CD14-positive monocyte (primary cell): ENCODE measurements at regions not wholly inside any gene's neighbourhood (a gene's known extent, or its start where the extent isn't known, plus 50 kb on each side); places are given as distances from the start of the nearest gene placed in this dataset.

ENCODE experiments used
- DNase-seq, 3 donors: peaks; one replicate each; pipeline ENCODE4 v3.0.0-alpha.2; 2011 to 2022
- H2AFZ ChIP-seq: 2 replicates; pipeline ENCODE4 v1.6.0; 2012; ENCODE audit warnings: mild to moderate bottlenecking, low read depth, low read length, inconsistent platforms; ENCODE audit not compliant: insufficient read depth, poor library complexity, severe bottlenecking
- H3K27ac ChIP-seq, 2 donors: 1 replicate in 1 of 2; 2 replicates in 1 of 2; pipeline ENCODE4 v1.5.1; 2012 to 2013; ENCODE audit warnings: low read length in 2 of 2, control low read depth in 1 of 2, inconsistent platforms in 1 of 2, low read depth in 1 of 2, mild to moderate bottlenecking in 1 of 2
- H3K27me3 ChIP-seq, 2 donors: one replicate each; pipeline versions ENCODE4 v1.6.0 to v1.6.1; 2011 to 2013; ENCODE audit warnings: low read length in 2 of 2; ENCODE audit not compliant: control insufficient read depth in 2 of 2, insufficient read depth in 2 of 2
- H3K36me3 ChIP-seq, 2 donors: replicated peaks in 1 of 2; 1 replicate in 1 of 2; 2 replicates in 1 of 2; pipeline versions ENCODE4 v1.5.1 to v1.6.1; 2012 to 2013; ENCODE audit warnings: low read length in 2 of 2, control low read depth in 1 of 2, inconsistent platforms in 1 of 2, mild to moderate bottlenecking in 1 of 2; ENCODE audit not compliant: insufficient read depth in 2 of 2, control insufficient read depth in 1 of 2
- H3K4me1 ChIP-seq, 2 donors: 1 replicate in 1 of 2; 2 replicates in 1 of 2; pipeline versions ENCODE4 v1.5.1 to v1.6.1; 2012 to 2013; ENCODE audit warnings: low read length in 2 of 2, control low read depth in 1 of 2, inconsistent platforms in 1 of 2, mild to moderate bottlenecking in 1 of 2, moderate library complexity in 1 of 2; ENCODE audit not compliant: insufficient read depth in 2 of 2, control insufficient read depth in 1 of 2
- H3K4me2 ChIP-seq: replicated peaks from 2 replicates; pipeline ENCODE3; 2012; ENCODE audit warnings: low read length, moderate library complexity, mild to moderate bottlenecking; ENCODE audit not compliant: poor library complexity, severe bottlenecking; ENCODE audit errors: extremely low read depth
- H3K4me3 ChIP-seq, 3 experiments: fragments of 200-600 bp in 1 of 3; sonication (generic) in 1 of 3; replicated peaks in 1 of 3; 1 replicate in 2 of 3; 2 replicates in 1 of 3; pipeline ENCODE4 v1.5.1; 2011 to 2013; ENCODE audit warnings: low read length in 3 of 3, mild to moderate bottlenecking in 3 of 3, control low read depth in 2 of 3, low read depth in 2 of 3, inconsistent platforms in 1 of 3, moderate library complexity in 1 of 3
- H3K79me2 ChIP-seq: 2 replicates; pipeline ENCODE4 v1.6.0; 2012; ENCODE audit warnings: mild to moderate bottlenecking, control low read depth, inconsistent platforms, low read length, moderate library complexity; ENCODE audit not compliant: insufficient read depth
- H3K9ac ChIP-seq: 2 replicates; pipeline ENCODE4 v1.6.0; 2017; ENCODE audit warnings: low read length, mild to moderate bottlenecking; ENCODE audit not compliant: insufficient read depth, poor library complexity, severe bottlenecking
- H3K9me3 ChIP-seq, 2 donors: replicated peaks in 1 of 2; 1 replicate in 1 of 2; 2 replicates in 1 of 2; pipeline versions ENCODE4 v1.5.1 to v1.6.1; 2012 to 2013; ENCODE audit warnings: low read length in 2 of 2, control low read depth in 1 of 2; ENCODE audit not compliant: control insufficient read depth in 1 of 2, insufficient read depth in 1 of 2
- H4K20me1 ChIP-seq: 2 replicates; pipeline ENCODE4 v1.6.0; 2012; ENCODE audit warnings: mild to moderate bottlenecking, low read length, control low read depth, moderate library complexity; ENCODE audit not compliant: insufficient read depth
- H3K27ac Mint-ChIP-seq, 7 donors: one replicate each; pipeline ENCODE4 v1.8.0; 2020; ENCODE audit warnings: mild to moderate bottlenecking in 7 of 7, mixed read lengths in 7 of 7, moderate library complexity in 6 of 7, inconsistent platforms in 2 of 7
- H3K27me3 Mint-ChIP-seq, 3 donors: one replicate each; pipeline ENCODE4 v1.8.0; 2021 to 2022; ENCODE audit warnings: low read depth in 3 of 3, mild to moderate bottlenecking in 3 of 3, mixed read lengths in 3 of 3, moderate library complexity in 3 of 3, inconsistent platforms in 1 of 3
- H3K36me3 Mint-ChIP-seq, 2 donors: one replicate each; pipeline ENCODE4 v1.8.0; 2020; ENCODE audit warnings: mixed read lengths in 2 of 2, inconsistent platforms in 1 of 2, mild to moderate bottlenecking in 1 of 2
- H3K4me1 Mint-ChIP-seq: one replicate; pipeline ENCODE4 v1.8.0; 2020; ENCODE audit warnings: mild to moderate bottlenecking, mixed read lengths
- H3K4me3 Mint-ChIP-seq, 2 donors: one replicate each; pipeline ENCODE4 v1.8.0; 2020; ENCODE audit warnings: mild to moderate bottlenecking in 2 of 2, mixed read lengths in 2 of 2, moderate library complexity in 1 of 2
- H3K9me3 Mint-ChIP-seq, 7 donors: one replicate each; pipeline ENCODE4 v1.8.0; 2020 to 2022; ENCODE audit warnings: mixed read lengths in 7 of 7, mild to moderate bottlenecking in 6 of 7, moderate library complexity in 6 of 7, inconsistent platforms in 2 of 7
- CTCF ChIP-seq: fragments of 200-600 bp; IDR thresholded peaks from one replicate; pipeline ENCODE4 v1.8.0; 2022; ENCODE audit warnings: antibody characterized with exemption, mild to moderate bottlenecking
- WGBS: methylation state at CpG from one replicate; pipeline ENCODE4 v1.1.5; 2013; ENCODE audit warnings: missing lambda C conversion rate; ENCODE audit not compliant: insufficient coverage; 5-methylcytosine and 5-hydroxymethylcytosine counted together
- intact Hi-C, 2 donors: fragments of 100-400 bp; cut with micrococcal nuclease; formaldehyde crosslinking; loops; one replicate each; pipeline versions ENCODE4 v1.15.0 to v1.15.1; 2023

- DNase-seq: no peak
- Mint-ChIP-seq H3K4me1 (no peaks in the 10 kb centered on the region), H3K36me3 (no peaks in the 10 kb centered on the region), H3K27me3 (no peaks in the 10 kb centered on the region), H3K9me3 (peaks cover 0 to 3% (median 1%) of the 10 kb centered on the region in 7 donors), H3K27ac (no peak overlapping the region), H3K4me3 (no peak overlapping the region)
- Histone ChIP-seq H2AFZ (no peak overlapping the region), H3K9ac (no peak overlapping the region), H4K20me1 (no peaks in the 10 kb centered on the region), H3K9me3 (no peaks in the 10 kb centered on the region), H3K27me3 (no peaks in the 10 kb centered on the region), H3K4me2 (no peak overlapping the region), H3K36me3 (no peaks in the 10 kb centered on the region), H3K79me2 (no peaks in the 10 kb centered on the region), H3K4me1 (no peaks in the 10 kb centered on the region), H3K4me3 (no peak overlapping the region), H3K27ac (no peak overlapping the region)
- intact Hi-C loops: no loop called here
- WGBS: no CpG with 5 or more reads among the region's 2 CpGs
- no peak for TF ChIP-seq CTCF
Measured at GRCh38 chr9:118302721-118303120, 598.5 kb downstream of the TLR4 start.

DNA sequence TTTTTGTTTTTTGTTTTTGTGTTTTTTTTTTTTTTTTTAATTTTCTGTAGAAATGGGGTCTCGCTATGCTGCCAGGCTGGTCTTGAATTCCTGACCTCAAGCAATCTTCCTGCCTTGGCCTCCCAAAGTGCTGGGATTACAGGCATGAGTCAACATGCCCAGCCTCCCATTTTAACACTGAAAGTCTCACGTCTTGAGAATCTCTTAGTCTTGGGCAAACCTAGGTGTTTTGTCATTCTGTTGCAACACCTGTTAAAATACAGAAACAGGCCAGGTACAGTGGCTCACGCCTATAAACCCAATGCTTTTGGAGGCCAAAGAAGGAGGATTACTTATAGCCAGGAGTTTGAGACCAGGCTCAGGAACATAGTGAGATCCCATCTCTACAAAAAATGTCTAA, 599.0 kb downstream of the TLR4 start:
- no peaks in the 10 kb centered on the region for H3K79me2 ChIP-seq
- WGBS: 100% methylated on average over 2 of the region's 3 CpGs
- no peak overlapping the region for H3K4me3 Mint-ChIP-seq
- no peaks in the 10 kb centered on the region for H3K36me3 ChIP-seq
- no peaks in the 10 kb centered on the region for H3K4me1 ChIP-seq
- no peak for DNase-seq
- H3K27ac Mint-ChIP-seq: no peak overlapping the region
- no peaks in the 10 kb centered on the region for H3K9me3 ChIP-seq
- no peak overlapping the region for H3K4me3 ChIP-seq
- H3K27me3 Mint-ChIP-seq: no peaks in the 10 kb centered on the region
- intact Hi-C loops: no loop called here
- H3K27ac ChIP-seq: no peak overlapping the region
- H2AFZ ChIP-seq: no peak overlapping the region
- no peaks in the 10 kb centered on the region for H3K27me3 ChIP-seq
- no peaks in the 10 kb centered on the region for H4K20me1 ChIP-seq
- TF ChIP-seq CTCF: no peak
- no peaks in the 10 kb centered on the region for H3K36me3 Mint-ChIP-seq
- no peak overlapping the region for H3K4me2 ChIP-seq
- H3K9me3 Mint-ChIP-seq: peaks cover 0 to 3% (median 1%) of the 10 kb centered on the region in 7 donors
- H3K9ac ChIP-seq: no peak overlapping the region
- no peaks in the 10 kb centered on the region for H3K4me1 Mint-ChIP-seq
